Natural killer cell (primary cell): ENCODE measurements at regions not wholly inside any gene's neighbourhood (a gene's known extent, or its start where the extent isn't known, plus 50 kb on each side); places are given as distances from the start of the nearest gene placed in this dataset.

Source experiments
- ATAC-seq, 3 donors: fragments of 150-1000 bp in 2 of 3; fragments of 200-7000 bp in 1 of 3; cut with Tn5 transposase; 1 replicate in 1 of 3; 2 replicates in 2 of 3; pipeline ENCODE4 v1.10.0; 2021; ENCODE audit warnings: mild to moderate bottlenecking in 2 of 3, moderate library complexity in 2 of 3
- DNase-seq, 2 donors: peaks; one replicate each; pipeline versions ENCODE4 v3.0.0 to v3.0.0-alpha.2; 2013 to 2021; ENCODE audit warnings: mixed read lengths in 1 of 2
- H3K27ac ChIP-seq: one replicate; pipeline ENCODE4 v1.5.1; 2013; ENCODE audit warnings: mild to moderate bottlenecking, low read length
- H3K27me3 ChIP-seq: one replicate; pipeline ENCODE4 v1.6.1; 2013; ENCODE audit warnings: low read length; ENCODE audit not compliant: control insufficient read depth, insufficient read depth
- H3K36me3 ChIP-seq: one replicate; pipeline ENCODE4 v1.6.1; 2013; ENCODE audit warnings: low read length; ENCODE audit not compliant: control insufficient read depth, insufficient read depth
- H3K4me1 ChIP-seq: one replicate; pipeline ENCODE4 v1.6.1; 2013; ENCODE audit warnings: low read length; ENCODE audit not compliant: control insufficient read depth, insufficient read depth
- H3K4me3 ChIP-seq: one replicate; pipeline ENCODE4 v1.5.1; 2013; ENCODE audit warnings: low read length
- H3K9me3 ChIP-seq: one replicate; pipeline ENCODE4 v1.6.1; 2013; ENCODE audit warnings: low read length; ENCODE audit not compliant: control insufficient read depth, insufficient read depth
- H3K27ac Mint-ChIP-seq, 2 donors: one replicate each; pipeline ENCODE4 v1.8.0; 2022; ENCODE audit warnings: mild to moderate bottlenecking in 2 of 2, mixed read lengths in 2 of 2, moderate library complexity in 1 of 2
- H3K27me3 Mint-ChIP-seq, 2 donors: one replicate each; pipeline ENCODE4 v1.8.0; 2022; ENCODE audit warnings: low read depth in 2 of 2, mixed read lengths in 2 of 2
- H3K36me3 Mint-ChIP-seq: one replicate; pipeline ENCODE4 v1.8.0; 2022; ENCODE audit warnings: mixed read lengths
- H3K4me1 Mint-ChIP-seq, 2 donors: one replicate each; pipeline ENCODE4 v1.8.0; 2022; ENCODE audit warnings: mixed read lengths in 2 of 2
- H3K4me3 Mint-ChIP-seq: one replicate; pipeline ENCODE4 v1.8.0; 2022; ENCODE audit warnings: mild to moderate bottlenecking, moderate library complexity, mixed read lengths
- H3K9me3 Mint-ChIP-seq, 2 donors: one replicate each; pipeline ENCODE4 v1.8.0; 2022; ENCODE audit warnings: mixed read lengths in 2 of 2
- CTCF ChIP-seq: fragments of 200-600 bp; IDR thresholded peaks from one replicate; pipeline ENCODE4 v1.8.0; 2022; ENCODE audit warnings: antibody characterized with exemption
- WGBS: methylation state at CpG from one replicate; pipeline ENCODE4 v1.1.7; 2013; ENCODE audit warnings: missing lambda C conversion rate; ENCODE audit not compliant: insufficient coverage; 5-methylcytosine and 5-hydroxymethylcytosine counted together
- intact Hi-C: fragments of 100-400 bp; cut with micrococcal nuclease; formaldehyde crosslinking; loops from one replicate; pipeline ENCODE4 v1.14.2; 2022

DNA sequence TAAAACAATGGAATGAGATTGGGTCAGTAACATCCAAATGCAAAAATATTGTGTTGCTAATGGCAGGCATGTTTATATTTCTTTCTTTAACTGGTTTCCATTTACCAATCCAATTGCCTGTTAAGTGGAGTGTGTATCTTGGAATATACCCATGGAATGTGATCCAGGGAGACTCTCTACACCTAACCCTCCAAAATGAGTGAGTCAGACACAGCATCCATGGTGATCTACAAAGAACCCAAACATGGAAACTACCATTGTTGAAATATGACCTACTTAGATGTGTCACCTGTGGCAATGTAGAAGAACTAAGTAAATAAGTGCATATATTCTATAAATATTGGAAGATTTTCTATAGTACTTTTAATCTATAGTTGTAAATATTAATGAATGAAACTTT, 110.3 kb downstream of the AREG start:
- H3K27ac ChIP-seq = no peak overlapping the region
- H3K9me3 ChIP-seq = no peaks in the 10 kb centered on the region
- no peaks in the 10 kb centered on the region for H3K36me3 Mint-ChIP-seq

GRCh38 chr4:74555843-74556242, 110.9 kb downstream of the AREG start:
- intact Hi-C loops = no loop called here
- H3K9me3 Mint-ChIP-seq = peaks cover 0 to 6% of the 10 kb centered on the region in 2 donors
- no peaks in the 10 kb centered on the region for H3K36me3 Mint-ChIP-seq
- no peak overlapping the region for H3K4me3 ChIP-seq
- no peaks in the 10 kb centered on the region for H3K4me1 Mint-ChIP-seq
- no peaks in the 10 kb centered on the region for H3K4me1 ChIP-seq
- H3K9me3 ChIP-seq = no peaks in the 10 kb centered on the region
- no peak overlapping the region for H3K4me3 Mint-ChIP-seq
- H3K27ac Mint-ChIP-seq = no peak overlapping the region
- WGBS = 100% methylated on average over 1 of the region's 1 CpG
- no peaks in the 10 kb centered on the region for H3K27me3 Mint-ChIP-seq
- no peak overlapping the region for H3K27ac ChIP-seq
- ATAC-seq (no peak), DNase-seq (no peak)
- H3K27me3 ChIP-seq = no peaks in the 10 kb centered on the region
- no peak for TF ChIP-seq CTCF
- no peaks in the 10 kb centered on the region for H3K36me3 ChIP-seq

More for the DNA sequence above, 110.3 kb downstream of the AREG start:
- no peak overlapping the region for H3K4me3 Mint-ChIP-seq
- H3K27ac Mint-ChIP-seq = no peak overlapping the region
- intact Hi-C loops = no loop called here
- no peak for ATAC-seq
- TF ChIP-seq CTCF = no peak
- Histone ChIP-seq H3K4me1 (no peaks in the 10 kb centered on the region), H3K36me3 (no peaks in the 10 kb centered on the region), H3K4me3 (no peak overlapping the region), H3K27me3 (no peaks in the 10 kb centered on the region)
- H3K27me3 Mint-ChIP-seq = no peaks in the 10 kb centered on the region
- no peaks in the 10 kb centered on the region for H3K4me1 Mint-ChIP-seq
- DNase-seq = no peak
- H3K9me3 Mint-ChIP-seq = peaks cover 0 to 6% of the 10 kb centered on the region in 2 donors

GRCh38 chr4:74559853-74560252, 114.9 kb downstream of the AREG start:
- H3K4me3 Mint-ChIP-seq = no peak overlapping the region
- no CpG with 5 or more reads among the region's 1 CpG for WGBS
- ATAC-seq = no peak

More at GRCh38 chr4:74559853-74560252, 114.9 kb downstream of the AREG start:
- Histone ChIP-seq H3K9me3 (no peaks in the 10 kb centered on the region), H3K27ac (no peak overlapping the region), H3K4me1 (no peaks in the 10 kb centered on the region), H3K4me3 (no peak overlapping the region), H3K27me3 (no peaks in the 10 kb centered on the region), H3K36me3 (no peaks in the 10 kb centered on the region)
- Mint-ChIP-seq H3K27me3 (no peaks in the 10 kb centered on the region), H3K27ac (no peak overlapping the region), H3K36me3 (peaks cover 5% of the 10 kb centered on the region), H3K9me3 (peaks cover 4 to 12% of the 10 kb centered on the region in 2 donors), H3K4me1 (no peaks in the 10 kb centered on the region)
- DNase-seq = no peak
- intact Hi-C loops = no loop called here
- no peak for TF ChIP-seq CTCF
